ENCODE measurements at regions not wholly inside any gene's neighbourhood (a gene's known extent, or its start where the extent isn't known, plus 50 kb on each side); places are given as distances from the start of the nearest gene placed in this dataset.

- Histone ChIP-seq H3K27ac (ENCODE audit: control insufficient read depth, insufficient read depth, low read length) (no peak overlapping the region), H3K27me3 (ENCODE audit: control insufficient read depth, extremely low read depth, insufficient read depth, low read length) (no peaks in the 10 kb centered on the region), H3K4me3 (ENCODE audit: control insufficient read depth in 2 of 3, extremely low read depth in 1 of 3, insufficient read depth in 2 of 3, low read depth in 1 of 3, low read length in 3 of 3) (no peak overlapping the region), H3K79me2 (ENCODE audit: control insufficient read depth, insufficient read depth, low read length) (no peaks in the 10 kb centered on the region), H2AFZ (ENCODE audit: control insufficient read depth, low read length) (no peak overlapping the region), H4K20me1 (ENCODE audit: control insufficient read depth, extremely low read depth, insufficient read depth, low read length) (no peaks in the 10 kb centered on the region), H3K4me2 (ENCODE audit: control insufficient read depth, extremely low read depth, insufficient read depth, low read depth, low read length) (no peak overlapping the region), H3K9me3 (ENCODE audit: control insufficient read depth, low read depth, low read length) (no peaks in the 10 kb centered on the region), H3K9ac (ENCODE audit: control insufficient read depth, extremely low read depth, insufficient read depth, low read length) (no peak overlapping the region), H3K36me3 (ENCODE audit: control insufficient read depth in 2 of 2, extremely low read depth in 1 of 2, insufficient read depth in 2 of 2, low read length in 2 of 2) (no peaks in the 10 kb centered on the region), H3K4me1 (ENCODE audit: control insufficient read depth, extremely low read depth, insufficient read depth, low read length) (peaks cover 25% of the 10 kb centered on the region), H3K9me1 (ENCODE audit: control insufficient read depth, extremely low read depth, insufficient read depth, low read length) (no peaks in the 10 kb centered on the region)
- dilution Hi-C loops (cut with MboI; ENCODE audit: extremely low pct_ligation_motif_present, low sequenced_read_pairs) = no loop called here
- DNase-seq (ENCODE audit: low read depth, low spot score) = no peak
- FAIRE-seq = peak; percentile 34
- TF ChIP-seq CTCF (optimal IDR thresholded peaks at IDR 0.05 in 1 of 3, IDR thresholded peaks at IDR 0.05 in 1 of 3, conservative IDR thresholded peaks at IDR 0.05 in 1 of 3; ENCODE audit: extremely low read depth in 1 of 3, insufficient read depth in 2 of 3, low read length in 3 of 3) (no peak), EZH2 (IDR thresholded peaks at IDR 0.05; ENCODE audit: low read length) (no peak)
These were observed 453.6 kb downstream of the LTN1 start for GRCh38 chr21:28538987-28539622.

GRCh38 chr21:28537371-28538079 lies 455.2 kb downstream of the LTN1 start:
- TF ChIP-seq EZH2 (IDR thresholded peaks at IDR 0.05; ENCODE audit: low read length) (no peak), CTCF (optimal IDR thresholded peaks at IDR 0.05 in 1 of 3, IDR thresholded peaks at IDR 0.05 in 1 of 3, conservative IDR thresholded peaks at IDR 0.05 in 1 of 3; ENCODE audit: extremely low read depth in 1 of 3, insufficient read depth in 2 of 3, low read length in 3 of 3) (no peak)
- FAIRE-seq = peak; percentile 77
- Histone ChIP-seq H3K9ac (ENCODE audit: control insufficient read depth, extremely low read depth, insufficient read depth, low read length) (no peak overlapping the region), H3K4me1 (ENCODE audit: control insufficient read depth, extremely low read depth, insufficient read depth, low read length) (peaks cover 25% of the 10 kb centered on the region), H3K9me3 (ENCODE audit: control insufficient read depth, low read depth, low read length) (no peaks in the 10 kb centered on the region), H2AFZ (ENCODE audit: control insufficient read depth, low read length) (no peak overlapping the region), H3K4me2 (ENCODE audit: control insufficient read depth, extremely low read depth, insufficient read depth, low read depth, low read length) (no peak overlapping the region), H3K36me3 (ENCODE audit: control insufficient read depth in 2 of 2, extremely low read depth in 1 of 2, insufficient read depth in 2 of 2, low read length in 2 of 2) (no peaks in the 10 kb centered on the region), H3K27ac (ENCODE audit: control insufficient read depth, insufficient read depth, low read length) (peak overlapping the region; percentile 23), H3K9me1 (ENCODE audit: control insufficient read depth, extremely low read depth, insufficient read depth, low read length) (no peaks in the 10 kb centered on the region), H3K79me2 (ENCODE audit: control insufficient read depth, insufficient read depth, low read length) (no peaks in the 10 kb centered on the region), H3K27me3 (ENCODE audit: control insufficient read depth, extremely low read depth, insufficient read depth, low read length) (no peaks in the 10 kb centered on the region), H3K4me3 (ENCODE audit: control insufficient read depth in 2 of 3, extremely low read depth in 1 of 3, insufficient read depth in 2 of 3, low read depth in 1 of 3, low read length in 3 of 3) (no peak overlapping the region), H4K20me1 (ENCODE audit: control insufficient read depth, extremely low read depth, insufficient read depth, low read length) (no peaks in the 10 kb centered on the region)
- DNase-seq (ENCODE audit: low read depth, low spot score) = peak; percentile 61
- dilution Hi-C loops (cut with MboI; ENCODE audit: extremely low pct_ligation_motif_present, low sequenced_read_pairs) = no loop called here
